ENCODE measurements at regions not wholly inside any gene's neighbourhood (a gene's known extent, or its start where the extent isn't known, plus 50 kb on each side); places are given as distances from the start of the nearest gene placed in this dataset.

GRCh38 chr7:94054130-94054529 lies 50.0 kb upstream of the BET1 start:
- DNase-seq (ENCODE audit: low spot score): no peak

GRCh38 chr7:94055963-94056362 lies 51.8 kb upstream of the BET1 start:
- DNase-seq (ENCODE audit: low spot score): no peak

- no peak for DNase-seq (ENCODE audit: low spot score)
Measured at GRCh38 chr7:94056796-94057207, 52.6 kb upstream of the BET1 start.

- DNase-seq (ENCODE audit: low spot score): no peak
Measured at GRCh38 chr7:94057955-94058354, 53.8 kb upstream of the BET1 start.

GRCh38 chr7:94059746-94060145 lies 55.6 kb upstream of the BET1 start:
- no peak for DNase-seq (ENCODE audit: low spot score)

- no peak for DNase-seq (ENCODE audit: low spot score)
Measured at GRCh38 chr7:94060752-94061151, 56.6 kb upstream of the BET1 start.

- no peak for DNase-seq (ENCODE audit: low spot score)
Measured at GRCh38 chr7:94061326-94061725, 57.2 kb upstream of the BET1 start.

- no peak for DNase-seq (ENCODE audit: low spot score)
Measured at GRCh38 chr7:94062372-94062771, 58.2 kb upstream of the BET1 start.

GRCh38 chr7:94064541-94065191 lies 60.5 kb upstream of the BET1 start:
- no peak for DNase-seq (ENCODE audit: low spot score)

- no peak for DNase-seq (ENCODE audit: low spot score)
Measured at GRCh38 chr7:94067047-94067446, 62.9 kb upstream of the BET1 start.

- DNase-seq (ENCODE audit: low spot score): no peak
Measured at GRCh38 chr7:94067506-94067905, 63.4 kb upstream of the BET1 start.

- DNase-seq (ENCODE audit: low spot score): no peak
Measured at GRCh38 chr7:94069162-94069739, 65.1 kb upstream of the BET1 start.

GRCh38 chr7:94080551-94080950 lies 76.4 kb upstream of the BET1 start:
- DNase-seq (ENCODE audit: low spot score): no peak

- DNase-seq (ENCODE audit: low spot score): no peak
Measured at GRCh38 chr7:94082126-94082525, 78.0 kb upstream of the BET1 start.

- DNase-seq (ENCODE audit: low spot score): peak; percentile 72
Measured at GRCh38 chr7:94087664-94088352, 83.7 kb upstream of the BET1 start.

- DNase-seq (ENCODE audit: low spot score): no peak
Measured at GRCh38 chr7:94088560-94088959, 84.4 kb upstream of the BET1 start.

GRCh38 chr7:94089806-94090205 lies 85.7 kb upstream of the BET1 start:
- no peak for DNase-seq (ENCODE audit: low spot score)

- no peak for DNase-seq (ENCODE audit: low spot score)
Measured at GRCh38 chr7:94092980-94093379, 88.8 kb upstream of the BET1 start.

GRCh38 chr7:94094298-94094697 lies 90.1 kb upstream of the BET1 start:
- no peak for DNase-seq (ENCODE audit: low spot score)

GRCh38 chr7:94095316-94096009 lies 91.3 kb upstream of the BET1 start:
- no peak for DNase-seq (ENCODE audit: low spot score)

GRCh38 chr7:94099679-94100078 lies 95.5 kb upstream of the BET1 start:
- no peak for DNase-seq (ENCODE audit: low spot score)

- DNase-seq (ENCODE audit: low spot score): no peak
Measured at GRCh38 chr7:94100723-94101345, 96.7 kb upstream of the BET1 start.

GRCh38 chr7:94104301-94104700 lies 100.1 kb upstream of the BET1 start:
- DNase-seq (ENCODE audit: low spot score): no peak

Data from Ammon's horn (tissue), 1 donor.